Muscle layer of colon (tissue), 2 donors: ENCODE measurements at regions not wholly inside any gene's neighbourhood (a gene's known extent, or its start where the extent isn't known, plus 50 kb on each side); places are given as distances from the start of the nearest gene placed in this dataset.

ENCODE experiments used
- H3K27ac ChIP-seq: one replicate; pipeline ENCODE4 v1.7.0; 2013; ENCODE audit warnings: low read depth, mild to moderate bottlenecking, low read length, moderate library complexity
- H3K27me3 ChIP-seq, 2 donors: one replicate each; pipeline ENCODE4 v1.7.0; 2013; ENCODE audit warnings: low read length in 2 of 2, mild to moderate bottlenecking in 2 of 2; ENCODE audit not compliant: insufficient read depth in 2 of 2, control insufficient read depth in 1 of 2
- H3K36me3 ChIP-seq: one replicate; pipeline ENCODE4 v1.7.0; 2013; ENCODE audit warnings: mild to moderate bottlenecking, low read length; ENCODE audit not compliant: insufficient read depth
- H3K4me1 ChIP-seq: one replicate; pipeline ENCODE4 v1.7.0; 2013; ENCODE audit warnings: mild to moderate bottlenecking, low read length; ENCODE audit not compliant: insufficient read depth
- H3K4me3 ChIP-seq, 2 donors: one replicate each; pipeline ENCODE4 v1.7.0; 2013; ENCODE audit warnings: low read length in 2 of 2, low read depth in 1 of 2, mild to moderate bottlenecking in 1 of 2, moderate library complexity in 1 of 2
- H3K9ac ChIP-seq: one replicate; pipeline ENCODE4 v1.7.0; 2013; ENCODE audit warnings: low read length
- H3K9me3 ChIP-seq: one replicate; pipeline ENCODE4 v1.7.0; 2013; ENCODE audit warnings: mild to moderate bottlenecking, low read length
- donor health status: abdominal sarcoma.
- donor health status: Adenocarcinoma of cecum.

GRCh38 chr10:21314906-21315644 lies 210.4 kb downstream of the SKIDA1 start:
- Histone ChIP-seq H3K4me3 (no peak overlapping the region), H3K27me3 (no peaks in the 10 kb centered on the region), H3K36me3 (no peaks in the 10 kb centered on the region), H3K27ac (no peak overlapping the region), H3K9me3 (no peaks in the 10 kb centered on the region), H3K9ac (no peak overlapping the region), H3K4me1 (peaks cover 26% of the 10 kb centered on the region)

- peaks cover 26% of the 10 kb centered on the region for H3K4me1 ChIP-seq
- no peaks in the 10 kb centered on the region for H3K36me3 ChIP-seq
- no peaks in the 10 kb centered on the region for H3K9me3 ChIP-seq
- H3K4me3 ChIP-seq, result no peak overlapping the region
- H3K9ac ChIP-seq, result no peak overlapping the region
- H3K27ac ChIP-seq, result no peak overlapping the region
- no peaks in the 10 kb centered on the region for H3K27me3 ChIP-seq
These were observed 211.3 kb downstream of the SKIDA1 start for GRCh38 chr10:21314111-21314626.

GRCh38 chr10:21313691-21314090 lies 211.8 kb downstream of the SKIDA1 start:
- H3K4me1 ChIP-seq, result peaks cover 26% of the 10 kb centered on the region
- no peak overlapping the region for H3K9ac ChIP-seq
- no peaks in the 10 kb centered on the region for H3K36me3 ChIP-seq
- H3K27me3 ChIP-seq, result no peaks in the 10 kb centered on the region
- no peak overlapping the region for H3K27ac ChIP-seq
- no peaks in the 10 kb centered on the region for H3K9me3 ChIP-seq
- H3K4me3 ChIP-seq, result no peak overlapping the region

- Histone ChIP-seq H3K9ac (no peak overlapping the region), H3K36me3 (no peaks in the 10 kb centered on the region), H3K9me3 (no peaks in the 10 kb centered on the region), H3K4me1 (peaks cover 26% of the 10 kb centered on the region), H3K4me3 (no peak overlapping the region), H3K27ac (no peak overlapping the region), H3K27me3 (no peaks in the 10 kb centered on the region)
These were observed 214.1 kb downstream of the SKIDA1 start for GRCh38 chr10:21311426-21311825.

- Histone ChIP-seq H3K9me3 (no peaks in the 10 kb centered on the region), H3K27ac (no peak overlapping the region), H3K36me3 (no peaks in the 10 kb centered on the region), H3K4me1 (peaks cover 8% of the 10 kb centered on the region), H3K9ac (no peak overlapping the region), H3K27me3 (no peaks in the 10 kb centered on the region), H3K4me3 (no peak overlapping the region)
These were observed 216.1 kb downstream of the SKIDA1 start for GRCh38 chr10:21309427-21309826.

- Histone ChIP-seq H3K9me3 (no peaks in the 10 kb centered on the region), H3K4me1 (peaks cover 3% of the 10 kb centered on the region), H3K27ac (no peak overlapping the region), H3K9ac (no peak overlapping the region), H3K27me3 (no peaks in the 10 kb centered on the region), H3K4me3 (no peak overlapping the region), H3K36me3 (no peaks in the 10 kb centered on the region)
These were observed 216.5 kb downstream of the SKIDA1 start for GRCh38 chr10:21308946-21309345.

GRCh38 chr10:21308018-21308417 lies 217.5 kb downstream of the SKIDA1 start:
- no peak overlapping the region for H3K9ac ChIP-seq
- no peak overlapping the region for H3K27ac ChIP-seq
- no peaks in the 10 kb centered on the region for H3K9me3 ChIP-seq
- H3K4me3 ChIP-seq, result no peak overlapping the region
- no peaks in the 10 kb centered on the region for H3K36me3 ChIP-seq
- no peaks in the 10 kb centered on the region for H3K27me3 ChIP-seq
- no peaks in the 10 kb centered on the region for H3K4me1 ChIP-seq

GRCh38 chr10:21304608-21305007 lies 220.9 kb downstream of the SKIDA1 start:
- H3K27ac ChIP-seq, result no peak overlapping the region
- no peaks in the 10 kb centered on the region for H3K4me1 ChIP-seq
- H3K9ac ChIP-seq, result no peak overlapping the region
- H3K36me3 ChIP-seq, result no peaks in the 10 kb centered on the region
- H3K9me3 ChIP-seq, result no peaks in the 10 kb centered on the region
- H3K27me3 ChIP-seq, result no peaks in the 10 kb centered on the region
- no peak overlapping the region for H3K4me3 ChIP-seq

GRCh38 chr10:21304198-21304597 lies 221.3 kb downstream of the SKIDA1 start:
- Histone ChIP-seq H3K4me3 (no peak overlapping the region), H3K36me3 (no peaks in the 10 kb centered on the region), H3K9me3 (no peaks in the 10 kb centered on the region), H3K27me3 (no peaks in the 10 kb centered on the region), H3K4me1 (no peaks in the 10 kb centered on the region), H3K9ac (no peak overlapping the region), H3K27ac (no peak overlapping the region)

GRCh38 chr10:21300551-21300950 lies 224.9 kb downstream of the SKIDA1 start:
- H3K27ac ChIP-seq, result no peak overlapping the region
- no peak overlapping the region for H3K9ac ChIP-seq
- no peaks in the 10 kb centered on the region for H3K27me3 ChIP-seq
- H3K4me3 ChIP-seq, result no peak overlapping the region
- no peaks in the 10 kb centered on the region for H3K4me1 ChIP-seq
- no peaks in the 10 kb centered on the region for H3K9me3 ChIP-seq
- H3K36me3 ChIP-seq, result no peaks in the 10 kb centered on the region

GRCh38 chr10:21299330-21299729 lies 226.2 kb downstream of the SKIDA1 start:
- Histone ChIP-seq H3K27me3 (no peaks in the 10 kb centered on the region), H3K9ac (no peak overlapping the region), H3K4me1 (no peaks in the 10 kb centered on the region), H3K36me3 (no peaks in the 10 kb centered on the region), H3K4me3 (no peak overlapping the region), H3K27ac (no peak overlapping the region), H3K9me3 (no peaks in the 10 kb centered on the region)

- Histone ChIP-seq H3K27ac (no peak overlapping the region), H3K4me1 (peaks cover 1% of the 10 kb centered on the region), H3K4me3 (no peak overlapping the region), H3K9ac (no peak overlapping the region), H3K9me3 (no peaks in the 10 kb centered on the region), H3K27me3 (no peaks in the 10 kb centered on the region), H3K36me3 (no peaks in the 10 kb centered on the region)
These were observed 226.8 kb downstream of the SKIDA1 start for GRCh38 chr10:21298701-21299100.
